PFSK-1 (cell line): ENCODE measurements at regions not wholly inside any gene's neighbourhood (a gene's known extent, or its start where the extent isn't known, plus 50 kb on each side); places are given as distances from the start of the nearest gene placed in this dataset.

Experiments
- POLR2AphosphoS5 ChIP-seq: IDR thresholded peaks from 2 replicates; pipeline ENCODE4 v1.6.1; 2012; ENCODE audit warnings: low read depth, mild to moderate bottlenecking, control low read depth, low read length, moderate library complexity
- SIN3A ChIP-seq: IDR thresholded peaks from 2 replicates; pipeline ENCODE4 v1.6.1; 2012; ENCODE audit warnings: mild to moderate bottlenecking, low read length, moderate library complexity, borderline replicate concordance; ENCODE audit not compliant: insufficient read depth
- TAF1 ChIP-seq: IDR thresholded peaks from 2 replicates; pipeline ENCODE4 v1.6.1; 2012; ENCODE audit warnings: low read length, control low read depth, borderline replicate concordance; ENCODE audit not compliant: insufficient read depth
- TF ChIP-seq, protein P1 (sequence below), 2 experiments: IDR thresholded peaks; 2 replicates each; pipeline versions ENCODE4 v1.6.1 to v1.8.0; 2011 to 2012; ENCODE audit warnings: low read depth in 2 of 2, low read length in 2 of 2, control low read depth in 1 of 2, inconsistent platforms in 1 of 2, mild to moderate bottlenecking in 1 of 2, moderate library complexity in 1 of 2; ENCODE audit not compliant: insufficient read depth in 1 of 2

DNA sequence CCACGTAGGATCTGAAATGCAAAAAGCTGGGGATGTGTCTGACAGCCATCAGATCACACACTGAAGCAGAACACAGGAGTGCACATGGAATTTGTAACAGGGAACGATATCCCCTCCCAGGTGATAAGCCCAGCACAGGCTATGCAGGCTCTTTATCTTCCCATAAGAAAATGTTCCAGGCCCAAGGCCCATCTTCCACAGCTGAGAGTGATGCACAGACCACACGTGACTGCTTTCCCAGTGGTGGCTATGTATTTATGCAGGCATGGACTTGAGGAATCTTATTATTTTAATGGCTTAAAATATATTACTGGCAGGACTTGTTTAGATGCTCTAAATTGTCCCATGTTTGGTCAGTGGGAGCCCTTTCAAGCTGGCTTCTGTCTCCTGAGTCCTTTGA is 70.5 kb upstream of the AFF3 start:
- TF ChIP-seq, protein P1, sequence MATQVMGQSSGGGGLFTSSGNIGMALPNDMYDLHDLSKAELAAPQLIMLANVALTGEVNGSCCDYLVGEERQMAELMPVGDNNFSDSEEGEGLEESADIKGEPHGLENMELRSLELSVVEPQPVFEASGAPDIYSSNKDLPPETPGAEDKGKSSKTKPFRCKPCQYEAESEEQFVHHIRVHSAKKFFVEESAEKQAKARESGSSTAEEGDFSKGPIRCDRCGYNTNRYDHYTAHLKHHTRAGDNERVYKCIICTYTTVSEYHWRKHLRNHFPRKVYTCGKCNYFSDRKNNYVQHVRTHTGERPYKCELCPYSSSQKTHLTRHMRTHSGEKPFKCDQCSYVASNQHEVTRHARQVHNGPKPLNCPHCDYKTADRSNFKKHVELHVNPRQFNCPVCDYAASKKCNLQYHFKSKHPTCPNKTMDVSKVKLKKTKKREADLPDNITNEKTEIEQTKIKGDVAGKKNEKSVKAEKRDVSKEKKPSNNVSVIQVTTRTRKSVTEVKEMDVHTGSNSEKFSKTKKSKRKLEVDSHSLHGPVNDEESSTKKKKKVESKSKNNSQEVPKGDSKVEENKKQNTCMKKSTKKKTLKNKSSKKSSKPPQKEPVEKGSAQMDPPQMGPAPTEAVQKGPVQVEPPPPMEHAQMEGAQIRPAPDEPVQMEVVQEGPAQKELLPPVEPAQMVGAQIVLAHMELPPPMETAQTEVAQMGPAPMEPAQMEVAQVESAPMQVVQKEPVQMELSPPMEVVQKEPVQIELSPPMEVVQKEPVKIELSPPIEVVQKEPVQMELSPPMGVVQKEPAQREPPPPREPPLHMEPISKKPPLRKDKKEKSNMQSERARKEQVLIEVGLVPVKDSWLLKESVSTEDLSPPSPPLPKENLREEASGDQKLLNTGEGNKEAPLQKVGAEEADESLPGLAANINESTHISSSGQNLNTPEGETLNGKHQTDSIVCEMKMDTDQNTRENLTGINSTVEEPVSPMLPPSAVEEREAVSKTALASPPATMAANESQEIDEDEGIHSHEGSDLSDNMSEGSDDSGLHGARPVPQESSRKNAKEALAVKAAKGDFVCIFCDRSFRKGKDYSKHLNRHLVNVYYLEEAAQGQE (IDR thresholded peaks at IDR 0.05; ENCODE audit: insufficient read depth in 1 of 2, low read depth in 2 of 2, low read length in 2 of 2) = no peak
- TF ChIP-seq TAF1 = no peak
- no peak for TF ChIP-seq POLR2AphosphoS5
- no peak for TF ChIP-seq SIN3A
